HG02759 (cell line): ENCODE measurements at regions not wholly inside any gene's neighbourhood (a gene's known extent, or its start where the extent isn't known, plus 50 kb on each side); places are given as distances from the start of the nearest gene placed in this dataset.
"Not testable (repeated sequence)": the region's sequence is repeated elsewhere in the genome, so short reads cannot be mapped to it uniquely, and the experiment has no call there.

Source experiments
- ATAC-seq: cut with Tn5 transposase; IDR thresholded peaks from one replicate; pipeline ENCODE4 v1.9.1; 2021; ENCODE audit warnings: mild to moderate bottlenecking, moderate library complexity; ENCODE audit not compliant: unreplicated experiment

DNA sequence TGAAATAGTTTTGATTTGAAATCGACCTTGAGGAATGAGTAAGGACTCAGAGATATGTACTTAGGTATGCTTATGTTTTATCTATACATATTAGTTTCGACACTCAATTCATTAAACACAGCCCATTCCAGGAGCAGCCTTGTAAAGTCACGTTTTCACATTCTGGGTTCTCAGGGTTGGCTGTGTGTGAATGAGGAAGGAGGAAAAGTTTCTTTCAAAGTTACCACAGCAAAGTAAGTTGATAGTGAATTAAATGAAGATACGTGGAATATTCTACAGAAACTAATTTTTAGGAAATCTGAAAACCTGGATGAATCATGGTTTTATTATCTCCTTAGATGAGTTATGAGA is 133.5 kb downstream of the C3orf38 start:
- no peak for ATAC-seq

DNA sequence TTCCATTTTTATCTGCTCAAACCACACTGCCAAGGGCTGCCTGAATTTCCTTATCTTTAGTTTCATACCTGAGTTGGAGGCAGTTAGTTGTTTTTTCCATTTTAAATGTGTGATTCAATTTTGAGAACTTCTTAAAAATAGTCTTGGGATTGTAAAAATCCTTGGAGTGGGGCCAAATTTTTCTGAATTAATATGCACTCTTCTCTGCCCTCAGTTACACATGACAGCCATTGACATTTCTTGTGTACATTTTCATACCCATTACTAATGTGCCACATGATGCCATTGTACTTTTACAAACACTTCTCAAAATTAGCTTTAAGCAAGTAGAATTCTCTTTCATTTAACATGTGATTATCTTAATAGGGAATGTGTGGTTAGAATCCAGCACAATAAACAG is 141.7 kb downstream of the C3orf38 start:
- ATAC-seq: no peak

DNA sequence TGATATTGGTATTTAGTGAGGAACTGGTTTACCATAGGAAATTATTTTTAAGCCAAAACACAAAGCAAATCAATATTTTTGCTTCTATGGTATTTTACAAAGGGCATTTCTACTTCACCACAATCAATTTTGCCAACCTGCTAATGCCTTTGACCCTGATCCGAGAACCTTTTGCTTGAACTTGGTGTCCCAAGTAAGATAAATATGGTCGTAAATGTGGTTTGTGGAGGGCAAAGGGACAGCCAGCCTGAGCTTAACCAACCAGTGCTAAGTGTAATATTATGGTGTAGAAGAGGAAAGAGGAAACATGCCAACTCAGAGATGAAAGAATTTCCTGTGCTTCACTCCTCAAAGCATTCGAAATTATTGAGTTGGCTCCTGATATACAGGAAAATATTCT is 148.4 kb downstream of the C3orf38 start:
- ATAC-seq: no peak

DNA sequence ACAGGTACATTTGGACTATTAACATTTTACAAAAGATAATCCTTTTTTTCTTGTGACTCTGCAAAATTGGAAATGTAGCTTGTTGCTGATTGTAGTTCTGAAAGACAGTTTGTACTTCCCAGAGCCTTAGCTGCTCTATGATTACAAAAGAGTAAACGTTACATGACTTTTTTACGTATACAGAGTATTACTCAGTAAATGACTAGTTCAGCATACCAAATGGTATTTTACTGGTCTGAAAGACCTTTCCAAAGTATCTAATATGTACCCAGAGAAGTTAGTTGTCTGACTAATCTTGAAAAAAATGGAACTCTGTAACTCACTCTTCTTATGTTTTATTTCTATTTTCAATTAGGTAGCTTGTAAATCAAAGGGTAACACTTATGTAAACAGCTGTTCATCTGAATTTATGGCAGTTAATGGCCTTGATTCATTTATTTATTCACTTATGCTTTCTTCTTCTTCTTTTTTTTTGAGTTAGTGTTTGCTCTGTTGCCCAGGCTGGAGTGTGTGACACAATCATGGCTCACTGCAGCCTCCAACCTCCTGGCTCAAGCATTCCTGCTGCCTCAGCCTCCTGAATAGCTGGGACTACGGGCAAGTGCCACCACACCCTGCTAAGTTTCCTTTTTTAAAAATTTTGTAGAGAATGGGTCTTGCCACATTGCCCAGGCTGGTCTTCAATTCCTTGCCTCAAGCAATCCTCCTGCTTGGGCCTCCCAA is 151.7 kb downstream of the C3orf38 start:
- no peak for ATAC-seq

DNA sequence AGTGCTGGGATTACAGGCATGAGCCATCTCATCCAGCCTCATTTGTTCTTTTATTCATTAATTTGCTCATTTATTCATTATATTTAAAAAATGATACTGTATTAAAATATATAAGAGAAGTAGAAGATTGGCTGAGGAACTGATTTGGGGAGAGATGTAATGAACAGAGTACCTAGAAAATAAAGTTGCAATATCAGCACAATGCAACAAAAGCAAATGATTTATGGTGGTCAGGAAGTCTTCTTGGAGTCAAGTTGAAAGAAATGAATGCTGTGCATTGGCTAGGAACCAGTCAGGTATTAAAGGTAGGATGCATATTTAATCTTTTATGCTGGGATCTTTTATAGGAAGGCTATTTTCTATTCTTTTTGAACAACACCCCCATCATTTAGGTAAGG is 152.2 kb downstream of the C3orf38 start:
- ATAC-seq: no peak

DNA sequence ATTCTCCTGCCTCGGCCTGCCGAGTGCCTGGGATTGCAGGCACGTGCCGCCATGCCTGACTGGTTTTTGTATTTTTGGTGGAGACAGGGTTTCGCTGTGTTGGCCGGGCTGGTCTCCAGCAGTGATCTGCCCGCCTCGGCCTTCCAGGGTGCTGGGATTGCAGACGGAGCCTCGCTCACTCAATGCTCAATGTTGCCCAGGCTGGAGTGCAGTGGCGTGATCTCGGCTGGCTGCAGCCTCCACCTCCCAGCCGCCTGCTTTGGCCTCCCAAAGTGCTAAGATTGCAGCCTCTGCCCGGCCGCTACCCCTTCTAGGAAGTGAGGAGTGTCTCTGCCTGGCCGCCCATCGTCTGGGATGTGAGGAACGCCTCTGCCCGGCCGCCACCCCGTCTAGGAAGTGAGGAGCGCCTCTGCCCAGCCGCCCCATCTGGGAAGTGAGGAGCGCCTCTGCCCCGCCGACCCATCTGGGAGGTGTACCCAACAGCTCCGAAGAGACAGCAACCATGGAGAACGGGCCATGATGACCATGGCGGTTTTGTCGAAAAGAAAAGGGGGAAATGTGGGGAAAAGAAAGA is 153.7 kb downstream of the C3orf38 start:
- ATAC-seq: not testable (repeated sequence)

DNA sequence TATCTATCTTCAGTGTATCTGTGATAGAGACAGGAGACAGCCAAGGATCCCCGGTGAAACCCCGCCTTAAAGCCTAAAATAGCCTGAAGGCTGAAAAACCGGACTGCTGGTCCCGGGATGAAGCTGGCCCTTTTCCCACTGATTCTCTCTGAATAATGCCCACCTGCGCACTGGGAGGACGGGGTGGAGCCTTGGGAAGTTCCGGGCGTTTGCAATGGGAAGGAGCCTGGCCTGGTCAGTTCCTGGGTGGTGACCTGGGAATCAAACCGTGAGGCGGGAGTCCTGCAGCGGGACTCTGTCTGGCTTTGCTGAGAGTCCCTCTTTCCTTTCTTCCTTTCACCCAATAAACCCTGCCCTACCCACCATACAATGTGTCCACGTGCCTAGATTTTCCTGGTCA is 157.9 kb downstream of the C3orf38 start:
- ATAC-seq: no peak

DNA sequence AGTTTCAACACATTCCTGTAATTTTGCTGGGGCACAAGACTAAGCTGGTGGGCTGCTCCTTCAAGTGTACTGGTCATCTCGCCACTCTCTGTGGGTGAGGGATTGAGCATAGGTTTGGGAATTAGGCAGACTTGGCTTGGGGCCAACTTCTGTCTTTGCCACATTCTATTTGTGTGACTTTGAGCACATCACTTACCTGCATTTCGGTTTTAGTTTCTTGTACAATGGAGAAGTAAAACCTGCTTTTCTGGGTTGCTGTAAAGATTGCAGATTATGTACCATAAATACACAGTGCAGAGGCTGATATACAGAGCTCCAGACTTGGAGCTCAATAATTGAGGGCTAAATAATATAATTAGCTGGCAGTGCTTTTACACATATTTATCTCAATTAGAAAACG is 162.1 kb downstream of the C3orf38 start:
- ATAC-seq: no peak

DNA sequence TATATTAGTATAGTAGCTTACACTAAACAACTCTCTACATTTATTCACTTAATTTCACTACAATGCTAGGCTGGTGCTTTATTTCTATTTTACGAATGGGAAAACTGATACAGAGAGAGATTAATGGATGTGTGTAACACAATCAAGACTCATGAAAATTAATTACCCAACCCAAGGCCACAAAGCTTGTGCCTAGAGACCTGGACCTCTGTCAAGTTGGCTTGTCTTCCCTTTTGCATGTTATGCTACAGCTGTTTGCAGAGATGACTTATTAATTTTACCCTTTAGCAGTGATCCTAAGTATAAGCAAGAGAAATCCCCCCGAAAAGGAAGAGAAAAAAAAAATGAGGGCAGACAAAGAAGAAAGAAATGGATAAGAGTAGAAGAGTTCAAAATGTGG is 162.5 kb downstream of the C3orf38 start:
- ATAC-seq: no peak

DNA sequence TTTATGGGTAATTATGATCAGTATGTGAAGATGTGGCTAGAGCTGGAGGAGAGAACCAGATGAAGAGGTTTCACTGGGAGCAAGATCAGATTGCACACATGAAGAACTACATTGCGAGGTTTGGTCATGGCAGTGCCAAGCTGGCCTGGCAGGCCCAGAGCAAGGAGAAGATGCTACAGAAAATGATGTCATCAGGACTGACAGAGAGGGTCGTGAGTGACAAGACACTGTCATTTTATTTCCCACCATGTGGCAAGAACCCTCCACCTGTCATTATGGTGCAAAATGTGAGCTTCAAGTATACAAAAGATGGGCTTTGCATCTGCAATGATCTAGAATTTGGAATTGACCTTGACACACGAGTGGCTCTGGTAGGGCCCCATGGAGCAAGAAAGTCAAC is 168.3 kb downstream of the C3orf38 start:
- no peak for ATAC-seq

DNA sequence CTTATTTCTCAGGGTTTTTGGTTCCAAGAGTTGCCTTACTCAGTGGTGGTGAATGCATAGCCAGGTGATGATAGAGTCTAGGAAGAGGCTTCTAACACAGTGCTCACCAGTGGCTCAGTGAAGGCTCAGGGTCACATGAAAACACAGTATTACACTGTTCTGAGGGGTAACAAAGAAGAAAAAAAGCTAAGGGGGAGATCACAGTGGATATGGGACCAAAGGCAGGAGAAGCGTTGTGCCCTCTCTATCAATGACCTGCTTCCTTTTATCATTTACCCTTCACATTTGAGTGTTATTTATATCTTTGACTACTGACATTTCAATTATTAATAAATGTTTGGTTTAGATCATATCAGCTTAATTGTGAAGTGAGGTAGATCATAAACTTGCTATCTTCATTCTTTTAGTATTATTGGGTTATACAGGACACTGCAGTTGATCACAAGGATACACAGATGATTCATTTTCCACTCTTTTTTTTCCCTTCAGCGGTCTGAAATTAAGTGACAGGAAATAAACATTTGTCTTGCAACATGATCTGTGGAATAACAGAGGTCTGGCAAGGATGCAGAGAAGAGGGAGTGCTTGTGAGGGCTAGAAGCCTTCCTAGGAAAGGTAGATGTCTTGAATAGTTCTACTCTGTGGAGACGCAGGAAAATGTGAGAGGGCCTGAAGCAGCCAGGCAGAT is 171.7 kb downstream of the C3orf38 start:
- no peak for ATAC-seq

DNA sequence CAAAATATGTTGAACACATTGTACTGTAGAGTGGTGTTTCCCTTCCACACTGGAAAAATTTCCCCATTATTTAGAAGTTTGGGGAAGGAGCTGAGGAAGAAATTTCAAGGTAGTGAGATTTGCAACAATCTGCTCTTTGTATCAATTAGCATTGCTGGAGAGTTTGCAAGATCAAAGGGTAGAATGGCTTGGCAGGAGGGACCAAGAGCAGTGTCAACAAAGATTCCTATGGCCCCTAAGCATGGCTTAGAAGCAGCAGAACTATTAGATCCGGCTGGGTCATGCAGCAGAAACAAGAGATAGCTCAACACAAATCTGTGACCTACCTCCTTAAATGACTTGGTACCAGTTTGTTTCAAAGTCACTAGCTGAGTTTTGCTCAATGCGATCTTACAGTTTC is 175.0 kb downstream of the C3orf38 start:
- no peak for ATAC-seq

DNA sequence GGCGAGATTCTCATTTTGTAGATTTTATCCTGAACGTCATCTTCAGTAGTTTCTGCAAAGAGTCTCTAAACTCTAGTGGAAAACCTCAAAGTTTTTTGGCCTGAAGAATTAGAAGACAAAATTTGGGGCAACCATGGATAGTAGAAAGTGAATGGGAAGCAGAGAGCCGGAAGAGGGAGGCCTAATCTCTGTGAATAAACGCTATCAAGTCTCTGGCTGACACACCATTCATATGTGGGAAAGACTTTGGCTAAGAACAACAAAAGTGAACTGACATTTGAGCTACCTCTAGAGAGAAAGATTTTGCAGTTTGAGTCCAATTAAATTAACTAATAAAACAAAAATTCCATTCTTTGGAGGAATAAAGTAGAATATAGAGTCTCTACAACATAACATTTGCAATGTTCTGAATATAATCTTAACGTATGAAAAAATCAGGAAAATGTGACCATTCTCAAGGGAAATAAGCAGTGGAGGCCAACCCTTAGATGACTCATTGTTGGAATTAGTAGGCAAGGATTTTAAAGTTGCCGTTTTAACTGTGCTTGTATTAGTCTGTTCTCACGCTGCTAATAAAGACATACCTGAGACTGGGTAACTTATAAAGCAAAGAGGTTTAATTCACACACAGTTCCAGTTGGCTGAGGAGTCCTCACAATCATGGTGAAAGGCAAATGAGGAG is 184.6 kb downstream of the C3orf38 start:
- no peak for ATAC-seq

DNA sequence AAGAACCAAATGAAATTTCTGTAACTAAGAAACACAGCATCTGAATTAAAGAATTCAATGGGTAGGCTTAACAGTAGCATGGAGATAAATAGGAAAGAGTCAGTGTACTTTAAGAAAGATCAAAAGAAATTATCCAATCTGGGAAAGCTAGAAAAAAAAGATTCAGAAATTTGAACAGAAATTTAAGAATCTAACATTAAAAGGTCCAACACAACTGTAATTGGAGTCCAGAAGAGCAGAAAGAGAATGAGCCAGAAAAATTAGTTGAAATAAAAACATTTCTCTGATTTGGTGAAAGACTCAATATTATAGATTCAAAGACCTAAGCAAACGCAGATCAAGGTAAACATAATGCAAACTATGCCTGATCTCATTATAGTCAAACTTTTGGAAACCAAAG is 187.1 kb downstream of the C3orf38 start:
- no peak for ATAC-seq

DNA sequence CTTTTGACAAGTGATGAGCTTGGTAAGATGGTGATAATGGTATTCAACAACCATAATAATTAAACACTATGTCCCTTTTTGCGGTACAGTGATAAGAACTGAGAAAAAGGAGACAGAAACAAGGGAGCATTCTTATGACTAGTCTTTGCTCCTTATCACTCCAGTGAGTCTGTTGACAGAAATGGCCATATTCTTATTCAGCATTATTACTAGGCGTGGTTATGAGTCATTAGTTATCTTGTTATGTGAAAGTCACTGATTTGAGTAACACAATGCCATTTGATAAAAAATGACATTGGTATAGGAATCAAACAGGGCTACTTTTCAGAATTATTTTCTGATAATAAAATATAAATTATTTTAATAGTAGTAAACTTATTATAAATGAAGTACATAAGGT is 193.5 kb downstream of the C3orf38 start:
- no peak for ATAC-seq

DNA sequence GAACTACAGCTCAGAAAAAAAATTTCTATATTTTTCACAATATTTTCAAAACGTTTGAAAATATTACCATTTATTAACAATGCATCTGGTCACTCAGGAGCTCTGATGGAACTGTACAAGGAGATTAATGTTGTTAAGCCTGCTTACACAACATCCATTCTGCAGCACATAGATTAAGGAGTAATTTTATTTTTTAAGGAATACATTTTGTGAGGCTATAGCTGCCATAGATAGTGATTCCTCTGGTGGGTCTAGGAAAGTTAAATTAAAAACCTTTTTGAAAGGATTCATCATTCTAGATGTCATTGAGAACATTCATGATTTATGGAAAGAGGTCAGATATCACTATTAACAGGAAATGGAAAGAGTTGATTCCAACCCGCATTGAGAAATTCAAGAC is 196.9 kb downstream of the C3orf38 start:
- no peak for ATAC-seq

DNA sequence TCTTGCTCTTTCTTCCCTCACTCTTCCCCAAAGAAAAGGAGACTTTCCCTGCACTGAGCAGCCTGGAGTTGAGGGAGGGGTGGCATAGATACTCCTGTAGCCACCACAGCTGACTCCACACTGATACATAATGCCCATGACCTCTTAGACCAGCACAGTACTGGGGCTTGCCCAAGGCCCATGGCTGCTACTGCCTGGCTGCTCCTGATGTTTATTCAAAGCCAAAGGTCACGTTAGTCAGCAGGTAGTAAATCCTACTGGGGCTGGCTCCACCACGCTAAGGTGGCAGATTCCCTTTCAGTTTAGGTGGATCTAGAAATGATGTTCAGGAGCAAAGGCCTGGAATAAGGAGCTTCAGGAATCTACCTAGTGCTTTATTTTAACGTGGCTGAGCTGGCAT is 212.7 kb downstream of the C3orf38 start:
- no peak for ATAC-seq

DNA sequence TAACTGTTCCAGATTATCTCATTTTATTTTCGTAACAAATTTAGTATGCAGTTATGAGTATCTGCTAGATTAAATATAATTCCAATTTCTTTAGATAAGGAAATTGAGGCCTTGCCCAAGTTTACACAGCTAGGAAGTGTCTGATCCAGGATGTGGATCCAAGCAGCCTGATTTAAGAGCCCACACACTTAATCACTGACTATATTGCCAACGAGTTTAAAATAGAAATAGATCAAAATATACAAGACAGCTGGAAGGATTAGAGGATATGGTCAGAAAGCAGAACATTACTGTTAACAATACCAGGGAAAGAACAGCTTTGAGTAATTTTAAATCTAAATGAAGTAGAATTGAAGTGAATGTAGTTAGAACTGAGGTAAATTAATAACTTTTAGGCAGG is 215.2 kb downstream of the C3orf38 start:
- ATAC-seq: no peak

DNA sequence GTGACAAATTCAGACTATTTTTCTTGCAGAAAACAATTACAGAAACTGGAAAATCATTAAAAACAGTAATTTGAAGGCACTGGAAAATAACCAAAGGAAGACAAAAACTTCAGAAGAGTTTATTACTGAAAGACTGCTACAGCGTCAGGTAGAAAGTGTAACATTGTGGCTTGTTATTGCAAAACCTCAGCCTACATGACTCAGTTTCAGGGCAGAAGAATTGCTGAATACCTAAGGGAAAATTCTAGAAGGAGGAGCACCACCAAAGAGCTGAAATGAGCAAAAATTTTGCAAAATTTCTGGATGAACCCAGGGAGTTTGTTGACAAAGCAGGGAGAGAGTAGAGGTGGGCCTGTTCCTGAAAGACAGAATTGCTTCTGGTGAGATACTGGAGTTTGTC is 219.6 kb downstream of the C3orf38 start:
- ATAC-seq: no peak

DNA sequence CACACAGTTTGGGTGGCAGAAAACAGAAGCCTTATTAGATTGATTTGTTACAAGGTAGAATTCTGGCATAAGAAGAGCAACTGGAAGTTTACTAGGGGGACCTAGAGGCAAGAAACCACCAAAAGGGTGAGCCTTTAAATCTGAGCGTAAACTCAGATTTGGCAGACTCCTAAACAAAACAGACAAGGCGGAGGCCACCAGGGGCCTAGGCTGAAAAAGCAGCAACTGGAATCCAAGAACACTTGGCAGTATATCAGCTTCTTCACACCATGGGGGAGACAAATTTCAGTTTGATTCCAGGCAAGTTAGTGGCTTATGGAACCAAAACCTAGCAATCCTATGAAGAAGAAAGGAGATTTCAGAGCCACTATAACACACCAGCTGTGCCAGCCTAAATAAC is 220.0 kb downstream of the C3orf38 start:
- no peak for ATAC-seq

DNA sequence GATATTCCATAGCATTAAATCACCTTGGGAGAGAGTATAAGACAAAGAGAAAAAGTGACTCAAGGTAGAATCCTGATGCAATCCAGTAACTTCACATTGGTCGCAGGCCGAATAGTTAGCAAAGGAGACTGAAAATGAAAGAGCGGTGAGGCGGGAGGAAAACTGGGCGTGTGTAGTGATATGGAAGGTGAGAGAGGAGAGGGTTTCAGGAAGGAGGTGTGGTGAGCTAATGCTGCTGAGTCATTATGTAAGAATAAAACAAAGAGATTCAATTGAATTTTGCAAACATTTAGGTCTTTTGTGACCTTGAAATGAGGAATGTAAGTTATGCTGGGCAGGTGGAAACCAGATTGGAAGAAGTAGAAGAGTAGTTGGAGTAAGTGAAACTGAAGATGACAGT is 235.3 kb downstream of the C3orf38 start:
- no peak for ATAC-seq

DNA sequence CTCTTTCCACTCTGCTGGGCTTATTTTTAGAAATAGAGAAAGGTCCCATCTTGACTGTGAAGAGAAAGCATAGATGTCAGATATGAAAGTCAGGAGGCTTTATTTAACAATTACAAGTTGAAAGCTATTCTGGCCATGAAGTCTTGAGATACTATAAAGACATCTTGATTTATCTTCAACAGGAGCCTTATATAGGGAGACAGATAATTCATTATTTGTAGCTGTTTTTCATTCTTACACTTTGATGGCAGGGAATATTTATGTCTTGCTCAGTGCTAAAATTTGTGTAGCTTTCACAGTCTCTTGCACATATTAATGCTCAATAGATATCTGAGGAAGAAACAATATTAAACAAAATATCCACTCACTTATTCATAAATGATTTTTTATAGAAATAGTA is 248.8 kb downstream of the C3orf38 start:
- no peak for ATAC-seq
